ENCODE measurements at regions not wholly inside any gene's neighbourhood (a gene's known extent, or its start where the extent isn't known, plus 50 kb on each side); places are given as distances from the start of the nearest gene placed in this dataset.
"Not testable (repeated sequence)": the region's sequence is repeated elsewhere in the genome, so short reads cannot be mapped to it uniquely, and the experiment has no call there.

- DNase-seq: no peak
Observed at GRCh38 chr14:76264384-76264783, 111.6 kb upstream of the ESRRB start.

GRCh38 chr14:76267322-76268046 lies 108.5 kb upstream of the ESRRB start:
- DNase-seq: peak; percentile 1

GRCh38 chr14:76268047-76268431 lies 107.9 kb upstream of the ESRRB start:
- no peak for DNase-seq

- no peak for DNase-seq
Observed at GRCh38 chr14:76268700-76269099, 107.2 kb upstream of the ESRRB start.

GRCh38 chr14:76271041-76271755 lies 104.7 kb upstream of the ESRRB start:
- DNase-seq: no peak

GRCh38 chr14:76272349-76272748 lies 103.6 kb upstream of the ESRRB start:
- no peak for DNase-seq

GRCh38 chr14:76272774-76273173 lies 103.2 kb upstream of the ESRRB start:
- no peak for DNase-seq

- no peak for DNase-seq
Observed at GRCh38 chr14:76273346-76273745, 102.6 kb upstream of the ESRRB start.

- DNase-seq: no peak
Observed at GRCh38 chr14:76274324-76274723, 101.6 kb upstream of the ESRRB start.

GRCh38 chr14:76277586-76278130 lies 98.3 kb upstream of the ESRRB start:
- DNase-seq: no peak

- no peak for DNase-seq
Observed at GRCh38 chr14:76280221-76280620, 95.7 kb upstream of the ESRRB start.

- DNase-seq: no peak
Observed at GRCh38 chr14:76282581-76282980, 93.4 kb upstream of the ESRRB start.

- no peak for DNase-seq
Observed at GRCh38 chr14:76287063-76287462, 88.9 kb upstream of the ESRRB start.

GRCh38 chr14:76289276-76289675 lies 86.7 kb upstream of the ESRRB start:
- no peak for DNase-seq

- DNase-seq: no peak
Observed at GRCh38 chr14:76292561-76292960, 83.4 kb upstream of the ESRRB start.

- DNase-seq: no peak
Observed at GRCh38 chr14:76293221-76293620, 82.7 kb upstream of the ESRRB start.

- DNase-seq: no peak
Observed at GRCh38 chr14:76293923-76294322, 82.0 kb upstream of the ESRRB start.

- DNase-seq: no peak
Observed at GRCh38 chr14:76294876-76295275, 81.1 kb upstream of the ESRRB start.

- DNase-seq: no peak
Observed at GRCh38 chr14:76298896-76299295, 77.0 kb upstream of the ESRRB start.

GRCh38 chr14:76303188-76303587 lies 72.7 kb upstream of the ESRRB start:
- not testable (repeated sequence) for DNase-seq

GRCh38 chr14:76304536-76305267 lies 71.2 kb upstream of the ESRRB start:
- DNase-seq: no peak

GRCh38 chr14:76305268-76305826 lies 70.6 kb upstream of the ESRRB start:
- DNase-seq: no peak

- no peak for DNase-seq
Observed at GRCh38 chr14:76306131-76306530, 69.8 kb upstream of the ESRRB start.

All from activated T-cell treated with anti-CD3 and anti-CD28 coated beads for 4 hours (primary cell).